ENCODE measurements at regions not wholly inside any gene's neighbourhood (a gene's known extent, or its start where the extent isn't known, plus 50 kb on each side); places are given as distances from the start of the nearest gene placed in this dataset.

DNA sequence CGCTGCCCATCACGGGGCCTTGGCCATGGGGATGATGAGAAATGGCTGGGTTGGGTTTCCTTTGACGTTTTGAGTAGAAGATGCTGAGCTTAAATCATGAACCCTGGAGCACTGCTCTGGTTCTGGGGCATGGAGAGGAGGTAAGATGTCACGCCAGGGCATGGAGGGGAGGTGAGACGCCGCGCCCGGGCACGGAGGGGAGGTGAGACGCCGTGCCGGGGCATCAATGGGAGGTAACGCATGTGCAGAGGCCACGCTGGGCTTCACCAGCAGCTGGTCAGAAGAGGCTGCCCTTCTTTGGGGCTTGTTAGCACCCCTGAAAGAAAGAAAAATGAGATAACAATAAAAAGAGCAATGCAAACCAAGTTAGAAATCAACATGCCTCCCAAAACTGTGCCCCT is 322.5 kb upstream of the IRX4 start:
- TF ChIP-seq, protein P1, sequence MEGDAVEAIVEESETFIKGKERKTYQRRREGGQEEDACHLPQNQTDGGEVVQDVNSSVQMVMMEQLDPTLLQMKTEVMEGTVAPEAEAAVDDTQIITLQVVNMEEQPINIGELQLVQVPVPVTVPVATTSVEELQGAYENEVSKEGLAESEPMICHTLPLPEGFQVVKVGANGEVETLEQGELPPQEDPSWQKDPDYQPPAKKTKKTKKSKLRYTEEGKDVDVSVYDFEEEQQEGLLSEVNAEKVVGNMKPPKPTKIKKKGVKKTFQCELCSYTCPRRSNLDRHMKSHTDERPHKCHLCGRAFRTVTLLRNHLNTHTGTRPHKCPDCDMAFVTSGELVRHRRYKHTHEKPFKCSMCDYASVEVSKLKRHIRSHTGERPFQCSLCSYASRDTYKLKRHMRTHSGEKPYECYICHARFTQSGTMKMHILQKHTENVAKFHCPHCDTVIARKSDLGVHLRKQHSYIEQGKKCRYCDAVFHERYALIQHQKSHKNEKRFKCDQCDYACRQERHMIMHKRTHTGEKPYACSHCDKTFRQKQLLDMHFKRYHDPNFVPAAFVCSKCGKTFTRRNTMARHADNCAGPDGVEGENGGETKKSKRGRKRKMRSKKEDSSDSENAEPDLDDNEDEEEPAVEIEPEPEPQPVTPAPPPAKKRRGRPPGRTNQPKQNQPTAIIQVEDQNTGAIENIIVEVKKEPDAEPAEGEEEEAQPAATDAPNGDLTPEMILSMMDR (conservative IDR thresholded peaks at IDR 0.05; ENCODE audit: low read length): no peak
- no peak for TF ChIP-seq EZH2phosphoT487 (IDR thresholded peaks at IDR 0.05; ENCODE audit: borderline replicate concordance)

All from Loucy (cell line).